HCT116 (cell line): ENCODE measurements at regions not wholly inside any gene's neighbourhood (a gene's known extent, or its start where the extent isn't known, plus 50 kb on each side); places are given as distances from the start of the nearest gene placed in this dataset.

Experiments used
- ATAC-seq: fragments of 200-7000 bp; cut with Tn5 transposase; 2 replicates; pipeline ENCODE4 v1.9.1; 2020; ENCODE audit warnings: mild to moderate bottlenecking, moderate library complexity
- BruUV-seq: library from RNA; stranded (reverse); fragments of 400-500 nt; replicated peaks from 2 replicates; lab custom pipeline; 2021; lab: Mats Ljungman, UMichigan
- CTCF ChIA-PET: fragments of 300-600 bp; sonication (Branson Sonifier 250); formaldehyde crosslinking; loops from one replicate; lab custom pipeline; 2021; ENCODE audit warnings: antibody characterized with exemption; lab: Charles Lee
- POLR2A ChIA-PET: fragments of 300-600, 350-600 bp; sonication (Branson Sonifier 250); formaldehyde crosslinking; loops from one replicate; lab custom pipeline; 2021; ENCODE audit warnings: antibody characterized with exemption; lab: Charles Lee
- RAD21 ChIA-PET, 2 experiments: fragments of 300-600 bp; sonication (Branson Sonifier 250); formaldehyde crosslinking; loops; one replicate each; lab custom pipeline; 2023; ENCODE audit warnings: low total read pairs in 2 of 2; ENCODE audit not compliant: uncharacterized antibody in 2 of 2, unreplicated experiment in 2 of 2, low non-redundant PET in 1 of 2; lab: Charles Lee
- DNase-seq: peaks from one replicate; pipeline ENCODE4 v3.0.0-alpha.2; 2010; ENCODE audit warnings: low read depth, low spot score
- H2AFZ ChIP-seq: fragments of 200-600 bp; shearing (Covaris generic), sonication (generic); 2 replicates; pipeline ENCODE4 v1.6.1; 2017; ENCODE audit warnings: low read depth, mixed run types, mixed read lengths, antibody characterized with exemption, low read length; ENCODE audit not compliant: poor library complexity, severe bottlenecking
- H3K27ac ChIP-seq: 2 replicates; pipeline ENCODE4 v1.5.1; 2012; ENCODE audit warnings: low read depth, low read length
- H3K27me3 ChIP-seq: fragments of 200-600 bp; sonication (generic); 2 replicates; pipeline ENCODE4 v1.6.1; 2016; ENCODE audit warnings: mixed run types, low read length, mixed read lengths; ENCODE audit not compliant: insufficient read depth
- H3K36me3 ChIP-seq, 2 experiments: fragments of 200-500 bp in 1 of 2; fragments of 200-600 bp in 1 of 2; sonication (Bioruptor generic) in 1 of 2; sonication (generic) in 1 of 2; 2 replicates each; pipeline versions ENCODE4 v1.5.1 to v1.6.1; 2014 to 2016; ENCODE audit warnings: low read length in 2 of 2, inconsistent platforms in 1 of 2, mixed read lengths in 1 of 2, mixed run types in 1 of 2; ENCODE audit not compliant: insufficient read depth in 2 of 2, control insufficient read depth in 1 of 2
- H3K4me1 ChIP-seq, 2 experiments: fragments of 200-600 bp in 1 of 2; sonication (generic) in 1 of 2; 2 replicates each; pipeline versions ENCODE4 v1.5.1 to v1.6.1; 2012 to 2017; ENCODE audit warnings: low read length in 2 of 2, inconsistent platforms in 1 of 2, mild to moderate bottlenecking in 1 of 2, mixed read lengths in 1 of 2, mixed run types in 1 of 2, moderate library complexity in 1 of 2; ENCODE audit not compliant: insufficient read depth in 2 of 2, control insufficient read depth in 1 of 2
- H3K4me2 ChIP-seq: fragments of 200-600 bp; sonication (generic); 2 replicates; pipeline ENCODE4 v1.6.1; 2017; ENCODE audit warnings: mixed run types, low read length, mixed read lengths
- H3K4me3 ChIP-seq, 2 experiments: fragments of 200-600 bp in 1 of 2; sonication (generic) in 1 of 2; replicated peaks in 1 of 2; 2 replicates each; pipeline ENCODE4 v1.5.1; 2011 to 2016; ENCODE audit warnings: low read length in 2 of 2, control low read depth in 1 of 2, low read depth in 1 of 2, mild to moderate bottlenecking in 1 of 2, mixed read lengths in 1 of 2, mixed run types in 1 of 2
- H3K79me2 ChIP-seq: fragments of 200-600 bp; sonication (generic); 2 replicates; pipeline ENCODE4 v1.6.1; 2017; ENCODE audit warnings: mild to moderate bottlenecking, mixed run types, low read length, moderate library complexity, mixed read lengths; ENCODE audit not compliant: insufficient read depth
- H3K9ac ChIP-seq: fragments of 200-600 bp; sonication (generic); 2 replicates; pipeline ENCODE4 v1.6.1; 2016; ENCODE audit warnings: low read length, mixed read lengths
- H3K9me2 ChIP-seq: fragments of 200-600 bp; sonication (generic), shearing (Covaris generic); 2 replicates; pipeline ENCODE4 v1.6.1; 2017; ENCODE audit warnings: mixed run types, mild to moderate bottlenecking, moderate library complexity; ENCODE audit not compliant: insufficient read depth
- H3K9me3 ChIP-seq, 2 experiments: fragments of 200-500 bp in 1 of 2; fragments of 200-600 bp in 1 of 2; sonication (Bioruptor generic) in 1 of 2; sonication (generic) in 1 of 2; 2 replicates each; pipeline ENCODE4 v1.6.1; 2014 to 2017; ENCODE audit warnings: low read length in 2 of 2, mixed read lengths in 2 of 2, inconsistent platforms in 1 of 2, low read depth in 1 of 2, mild to moderate bottlenecking in 1 of 2, mixed run types in 1 of 2, moderate library complexity in 1 of 2; ENCODE audit not compliant: control insufficient read depth in 1 of 2, insufficient read depth in 1 of 2
- H4K20me1 ChIP-seq: fragments of 200-600 bp; sonication (generic), shearing (Covaris generic); 2 replicates; pipeline ENCODE4 v1.6.1; 2017; ENCODE audit warnings: mixed run types, mild to moderate bottlenecking, moderate library complexity; ENCODE audit not compliant: insufficient read depth
- EGR1 ChIP-seq: IDR thresholded peaks from 2 replicates; pipeline ENCODE4 v1.6.1; 2012; ENCODE audit warnings: low read depth
- ELF1 ChIP-seq: IDR thresholded peaks from 2 replicates; pipeline ENCODE4 v1.6.1; 2012; ENCODE audit warnings: low read depth, borderline replicate concordance
- EZH2phosphoT487 ChIP-seq: fragments of 200-600 bp; IDR thresholded peaks from 2 replicates; pipeline ENCODE4 v1.6.1; 2018; ENCODE audit warnings: antibody characterized with exemption, borderline replicate concordance
- POLR2A ChIP-seq: IDR thresholded peaks from 2 replicates; pipeline ENCODE4 v1.7.0; 2011; ENCODE audit warnings: borderline replicate concordance; ENCODE audit not compliant: insufficient read depth, insufficient read length; ENCODE audit errors: extremely low read depth
- REST ChIP-seq: IDR thresholded peaks from 2 replicates; pipeline ENCODE4 v1.6.1; 2012; ENCODE audit warnings: low read depth
- SP1 ChIP-seq: IDR thresholded peaks from 2 replicates; pipeline ENCODE4 v1.6.1; 2012; ENCODE audit warnings: low read depth
- YY1 ChIP-seq: IDR thresholded peaks from 2 replicates; pipeline ENCODE4 v1.6.1; 2011; ENCODE audit warnings: low read length, low read depth, moderate library complexity, mild to moderate bottlenecking; ENCODE audit not compliant: insufficient replicate concordance; ENCODE audit errors: extremely low read depth
- ZNF274 ChIP-seq: fragments of 200-500 bp; sonication (Bioruptor generic); IDR thresholded peaks from 2 replicates; pipeline ENCODE4 v1.6.1; 2014; ENCODE audit warnings: mild to moderate bottlenecking, low read depth, low read length, inconsistent platforms
- intact Hi-C: fragments of 100-400 bp; cut with micrococcal nuclease; formaldehyde crosslinking; loops from 2 replicates; pipeline ENCODE4 v1.10.0; 2022

GRCh38 chr18:39205565-39206195 lies 1640.1 kb upstream of the CELF4 start:
- Histone ChIP-seq H3K9me2 (no peaks in the 10 kb centered on the region), H2AFZ (no peak overlapping the region), H4K20me1 (no peaks in the 10 kb centered on the region), H3K27ac (no peak overlapping the region), H3K27me3 (no peaks in the 10 kb centered on the region), H3K9me3 (no peaks in the 10 kb centered on the region), H3K4me1 (no peaks in the 10 kb centered on the region), H3K4me2 (no peak overlapping the region), H3K79me2 (no peaks in the 10 kb centered on the region), H3K36me3 (no peaks in the 10 kb centered on the region), H3K4me3 (no peak overlapping the region), H3K9ac (no peak overlapping the region)
- ChIA-PET POLR2A (no interaction called here), CTCF (no interaction called here), RAD21 (no interaction called here)
- TF ChIP-seq REST = no peak
- no peak for TF ChIP-seq YY1
- TF ChIP-seq SP1 = no peak
- no peak for TF ChIP-seq ZNF274
- no peak for TF ChIP-seq EZH2phosphoT487
- no peak for TF ChIP-seq ELF1
- TF ChIP-seq EGR1 = no peak
- TF ChIP-seq POLR2A = no peak
- no peak for ATAC-seq
- BruUV-seq = no TSS peak
- DNase-seq = no peak
- intact Hi-C loops = no loop called here
